Lung (tissue), 11 donors: ENCODE measurements at regions not wholly inside any gene's neighbourhood (a gene's known extent, or its start where the extent isn't known, plus 50 kb on each side); places are given as distances from the start of the nearest gene placed in this dataset.
"Not testable (repeated sequence)": the region's sequence is repeated elsewhere in the genome, so short reads cannot be mapped to it uniquely, and the experiment has no call there.

Source experiments
- ATAC-seq: fragments of 200-7000 bp; cut with Tn5 transposase; one replicate; pipeline ENCODE4 v1.9.1; 2020; ENCODE audit warnings: moderate number of reproducible peaks; ENCODE audit not compliant: insufficient read depth, low FRiP score
- DNase-seq, 3 donors: peaks; one replicate each; pipeline ENCODE4 v3.0.0-alpha.2; 2013 to 2017
- H3K27ac ChIP-seq, 2 donors: one replicate each; pipeline ENCODE4 v1.5.1; 2013; ENCODE audit warnings: mild to moderate bottlenecking in 2 of 2, moderate library complexity in 2 of 2, control low read depth in 1 of 2, inconsistent platforms in 1 of 2, low read depth in 1 of 2, low read length in 1 of 2
- H3K27me3 ChIP-seq, 3 donors: one replicate each; pipeline ENCODE4 v1.5.1; 2013; ENCODE audit warnings: low read length in 2 of 3; ENCODE audit not compliant: control insufficient read depth in 3 of 3, insufficient read depth in 3 of 3
- H3K36me3 ChIP-seq, 4 donors: one replicate each; pipeline ENCODE4 v1.5.1; 2013; ENCODE audit warnings: low read length in 4 of 4, mild to moderate bottlenecking in 1 of 4, moderate library complexity in 1 of 4; ENCODE audit not compliant: control insufficient read depth in 4 of 4, insufficient read depth in 4 of 4
- H3K4me1 ChIP-seq, 5 donors: one replicate each; pipeline ENCODE4 v1.5.1; 2013; ENCODE audit warnings: low read length in 5 of 5, mild to moderate bottlenecking in 2 of 5, moderate library complexity in 1 of 5; ENCODE audit not compliant: control insufficient read depth in 5 of 5, insufficient read depth in 5 of 5
- H3K4me3 ChIP-seq: one replicate; pipeline ENCODE4 v1.5.1; 2013; ENCODE audit warnings: mild to moderate bottlenecking, control low read depth, moderate library complexity
- H3K9ac ChIP-seq, 2 donors: one replicate each; pipeline ENCODE4 v1.5.1; 2013; ENCODE audit warnings: low read length in 2 of 2, control low read depth in 1 of 2; ENCODE audit not compliant: insufficient read depth in 1 of 2
- H3K9me3 ChIP-seq, 4 donors: one replicate each; pipeline ENCODE4 v1.5.1; 2013; ENCODE audit warnings: low read length in 3 of 4, mild to moderate bottlenecking in 1 of 4, moderate library complexity in 1 of 4; ENCODE audit not compliant: control insufficient read depth in 4 of 4, insufficient read depth in 3 of 4
- CTCF ChIP-seq: IDR thresholded peaks from 2 replicates; pipeline ENCODE4 v1.5.1; 2012; ENCODE audit warnings: mild to moderate bottlenecking; ENCODE audit errors: control extremely low read depth, extremely low read depth
- WGBS, 2 donors: extraction: QIAGEN DNeasy Blood & Tissue Kit; methylation state at CpG; one replicate each; pipeline ENCODE4 v1.1.7; 2013; 5-methylcytosine and 5-hydroxymethylcytosine counted together
- donor health status: control.
- donor health status: control.
- donor health status: Bipolar disorder and iron deficiency.
- donor health status: healthy.
- donor health status: DM: yes; HTN: yes; CAD: no.

GRCh38 chr7:26944501-26945358 is 80.3 kb upstream of the SKAP2 start:
- no peak for ATAC-seq
- 77 to 83% methylated on average over 4 of the region's 4 CpGs for WGBS, 2 donors
- no peaks in the 10 kb centered on the region for H3K36me3 ChIP-seq
- no peak for TF ChIP-seq CTCF
- H3K4me3 ChIP-seq: no peak overlapping the region
- no peaks in the 10 kb centered on the region for H3K27me3 ChIP-seq
- H3K9me3 ChIP-seq: no peaks in the 10 kb centered on the region
- H3K27ac ChIP-seq: no peak overlapping the region
- DNase-seq: no peak
- peaks cover 0 to 20% (median 0%) of the 10 kb centered on the region in 5 donors for H3K4me1 ChIP-seq
- no peak overlapping the region for H3K9ac ChIP-seq

DNA sequence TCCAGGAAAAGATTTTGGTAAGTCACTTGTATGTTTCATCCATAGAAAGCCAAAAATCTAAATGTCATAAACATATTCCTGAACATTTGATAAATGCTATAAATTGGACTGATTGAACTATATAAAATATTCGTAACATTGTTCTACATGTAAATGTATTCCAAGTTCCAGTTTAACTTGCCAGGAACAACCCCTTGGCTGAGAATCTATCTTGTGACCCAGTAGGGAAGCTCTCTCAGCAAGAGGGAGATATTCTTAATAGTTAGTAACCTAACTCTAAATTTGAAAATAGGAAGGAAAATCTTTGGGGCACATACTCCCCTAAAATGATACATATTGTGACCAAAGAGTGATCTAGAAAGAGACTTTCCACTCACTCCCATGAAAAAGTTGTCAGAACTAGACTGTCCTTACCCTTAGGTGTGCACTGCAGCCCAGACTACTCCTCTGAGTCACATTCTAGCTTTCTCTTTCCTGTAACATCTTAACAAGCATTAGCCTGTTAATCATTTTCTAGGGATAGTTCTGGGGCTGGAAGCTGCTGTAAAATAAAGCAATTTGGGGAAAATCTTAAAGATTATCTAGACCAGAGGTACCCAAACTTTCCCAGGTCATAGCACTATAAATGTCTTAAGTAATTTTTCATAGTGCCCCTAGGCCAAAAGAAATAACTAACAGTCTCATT is 73.7 kb upstream of the SKAP2 start:
- ATAC-seq (no peak), DNase-seq (no peak)
- no peak overlapping the region for H3K27ac ChIP-seq
- H3K36me3 ChIP-seq: no peaks in the 10 kb centered on the region
- no peaks in the 10 kb centered on the region for H3K27me3 ChIP-seq
- WGBS, 2 donors: 93 to 94% methylated on average over 1 of the region's 1 CpG
- H3K4me1 ChIP-seq: peaks cover 0 to 17% (median 0%) of the 10 kb centered on the region in 5 donors
- H3K9me3 ChIP-seq: no peaks in the 10 kb centered on the region
- TF ChIP-seq CTCF: no peak
- no peak overlapping the region for H3K4me3 ChIP-seq
- H3K9ac ChIP-seq: peak overlapping the region in 1 of 2 donors; percentile 42

DNA sequence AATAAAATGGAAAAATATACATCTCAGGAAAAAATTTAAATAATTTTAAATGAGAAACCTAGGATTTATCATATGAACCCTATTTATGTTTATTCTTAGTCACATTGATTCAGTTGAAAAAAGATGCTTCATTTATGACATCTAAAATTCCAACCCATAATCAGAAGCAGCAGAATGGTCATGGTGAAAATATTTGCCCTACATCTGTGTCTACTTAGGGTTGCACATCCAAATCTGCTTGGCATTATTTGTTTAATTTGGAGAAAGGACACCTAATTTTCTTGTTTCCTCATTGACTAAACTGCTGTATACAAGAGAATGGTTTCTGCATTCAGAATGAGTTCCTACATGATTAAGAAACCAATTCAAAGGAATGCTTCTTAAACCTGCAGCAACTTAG is 72.9 kb upstream of the SKAP2 start:
- no peaks in the 10 kb centered on the region for H3K36me3 ChIP-seq
- ATAC-seq (no peak), DNase-seq (no peak)
- H3K27ac ChIP-seq: no peak overlapping the region
- no peaks in the 10 kb centered on the region for H3K9me3 ChIP-seq
- H3K27me3 ChIP-seq: no peaks in the 10 kb centered on the region
- H3K9ac ChIP-seq: no peak overlapping the region
- H3K4me3 ChIP-seq: no peak overlapping the region
- no peak for TF ChIP-seq CTCF
- H3K4me1 ChIP-seq: peaks cover 0 to 17% (median 0%) of the 10 kb centered on the region in 5 donors

DNA sequence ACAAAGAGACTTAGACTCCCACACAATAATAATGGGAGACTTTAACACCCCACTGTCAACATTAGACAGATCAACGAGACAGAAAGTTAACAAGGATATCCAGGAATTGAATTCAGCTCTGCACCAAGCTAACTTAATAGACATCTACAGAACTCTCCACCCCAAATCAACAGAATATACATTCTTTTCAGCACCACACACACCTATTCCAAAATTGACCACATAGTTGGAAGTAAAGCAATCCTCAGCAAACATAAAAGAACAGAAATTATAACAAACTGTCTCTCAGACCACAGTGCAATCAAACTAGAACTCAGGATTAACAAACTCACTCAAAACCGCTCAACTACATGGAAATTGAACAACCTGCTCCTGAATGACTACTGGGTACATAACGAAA is 68.2 kb upstream of the SKAP2 start:
- not testable (repeated sequence) for H3K27me3 ChIP-seq, H3K4me3 ChIP-seq, H3K27ac ChIP-seq, ATAC-seq, H3K9me3 ChIP-seq, H3K36me3 ChIP-seq, H3K9ac ChIP-seq, DNase-seq
- H3K4me1 ChIP-seq: peaks cover 0 to 25% (median 0%) of the 10 kb centered on the region in 5 donors
- WGBS, 2 donors: 80 to 87% methylated on average over 3 of the region's 3 CpGs
